ENCODE measurements at regions not wholly inside any gene's neighbourhood (a gene's known extent, or its start where the extent isn't known, plus 50 kb on each side); places are given as distances from the start of the nearest gene placed in this dataset.

GRCh38 chr13:40456979-40457553 is 209.4 kb downstream of the FOXO1 start:
- DNase-seq (ENCODE audit: low read depth), result no peak

GRCh38 chr13:40457929-40458719 is 208.3 kb downstream of the FOXO1 start:
- DNase-seq (ENCODE audit: low read depth), result no peak

DNA sequence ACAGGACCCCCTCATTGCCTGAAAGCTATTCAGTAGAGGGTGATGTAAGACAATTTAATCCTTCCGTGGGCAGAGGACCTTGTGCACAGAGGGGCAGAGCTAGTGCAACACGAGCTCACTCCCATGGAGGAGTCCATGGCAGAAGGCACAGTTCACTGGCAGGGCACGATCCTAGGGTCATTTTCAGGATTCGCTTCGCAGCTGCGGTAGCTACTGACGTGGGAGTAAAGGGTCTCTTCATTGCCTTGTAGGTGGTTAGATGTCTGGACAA is 207.8 kb downstream of the FOXO1 start:
- no peak for DNase-seq (ENCODE audit: low read depth)

GRCh38 chr13:40460116-40460515 is 206.3 kb downstream of the FOXO1 start:
- DNase-seq (ENCODE audit: low read depth), result no peak

- DNase-seq (ENCODE audit: low read depth), result no peak
Observed at GRCh38 chr13:40464337-40465014, 202.0 kb downstream of the FOXO1 start.

DNA sequence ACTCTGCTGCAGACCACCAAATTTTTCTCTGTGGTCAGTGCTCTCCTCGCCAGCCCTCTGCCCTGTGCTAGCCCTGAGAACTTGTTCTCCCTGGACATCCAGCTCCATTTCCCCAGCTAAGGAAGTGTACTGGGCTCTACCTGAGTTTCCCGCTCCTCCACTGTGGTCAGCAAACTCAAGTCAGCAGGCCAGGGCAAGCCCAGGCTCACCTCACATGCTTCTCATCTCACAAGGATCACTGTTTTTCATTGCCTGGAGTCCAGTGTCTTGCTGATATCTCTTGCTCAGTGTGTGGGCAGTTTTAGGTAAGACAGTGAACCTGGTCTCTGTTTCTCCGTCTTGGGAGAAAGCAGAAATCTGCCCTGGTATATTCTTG is 201.4 kb downstream of the FOXO1 start:
- DNase-seq (ENCODE audit: low read depth), result no peak

DNA sequence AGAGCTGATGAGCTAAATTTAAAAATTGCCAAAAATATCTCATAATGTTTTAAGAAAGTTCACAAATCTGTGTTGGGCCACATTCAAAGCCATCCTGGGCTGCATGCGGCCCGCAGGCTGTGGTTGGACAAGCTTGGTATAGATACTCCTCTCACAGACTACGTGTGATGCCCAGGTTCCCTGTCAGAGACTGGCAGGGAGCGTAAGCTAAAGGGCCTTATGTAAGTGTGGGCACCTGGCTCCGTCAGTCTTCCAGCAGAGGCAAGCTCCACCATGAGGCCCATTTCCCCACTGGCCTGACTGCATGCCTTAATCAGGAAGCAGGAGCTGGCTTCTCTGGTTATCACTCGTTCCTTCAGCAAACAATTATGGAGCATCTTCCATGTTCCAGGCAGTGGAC is 200.2 kb downstream of the FOXO1 start:
- no peak for DNase-seq (ENCODE audit: low read depth)

DNA sequence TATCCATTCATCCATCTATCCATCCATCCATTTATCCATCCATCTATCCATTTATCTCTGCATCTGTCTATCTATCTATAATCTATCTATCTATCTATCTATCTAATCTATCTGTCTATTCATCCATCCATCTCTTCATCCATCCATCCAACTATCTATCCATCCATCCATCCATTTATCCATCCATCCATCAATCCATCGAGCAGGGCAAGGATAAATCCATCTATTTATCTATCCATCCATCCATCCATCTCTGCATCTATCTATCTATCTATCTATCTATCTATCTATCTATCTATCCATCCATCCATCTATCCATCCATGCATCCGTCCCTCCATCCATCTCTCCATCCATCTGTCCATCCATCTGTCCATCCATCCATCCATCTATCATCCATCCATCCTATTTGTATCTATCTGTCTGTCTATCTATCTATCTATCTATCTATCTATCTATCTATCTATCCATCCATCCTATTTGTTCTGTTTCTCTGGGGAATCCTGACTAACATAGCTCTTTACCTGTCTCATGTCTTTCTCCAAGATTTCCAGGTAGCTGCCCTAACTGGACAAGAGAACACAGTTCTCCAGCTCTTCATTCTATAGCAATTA is 198.1 kb downstream of the FOXO1 start:
- no peak for DNase-seq (ENCODE audit: low read depth)

GRCh38 chr13:40469581-40470310 is 196.7 kb downstream of the FOXO1 start:
- DNase-seq (ENCODE audit: low read depth), result no peak

DNA sequence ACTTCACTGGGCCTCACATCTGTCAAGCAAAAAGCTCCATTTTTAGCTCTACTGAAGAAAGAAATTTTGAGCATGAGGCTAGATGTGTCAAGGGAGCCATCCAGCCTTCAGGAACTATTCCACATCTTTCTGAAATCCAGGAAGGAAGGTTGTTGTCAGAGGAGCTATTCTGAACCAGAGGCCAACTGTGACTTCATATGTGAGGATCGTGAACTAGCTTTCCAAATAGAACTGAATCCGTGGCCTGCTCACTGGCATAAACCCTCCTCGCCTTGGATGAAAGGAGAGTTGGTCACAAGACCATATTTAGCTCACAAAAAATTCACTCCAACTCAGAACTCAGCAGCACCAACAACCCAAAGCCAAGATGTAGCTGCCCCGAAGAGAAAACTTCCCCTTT is 195.8 kb downstream of the FOXO1 start:
- no peak for DNase-seq (ENCODE audit: low read depth)

GRCh38 chr13:40471076-40471475 is 195.4 kb downstream of the FOXO1 start:
- DNase-seq (ENCODE audit: low read depth), result no peak

- DNase-seq (ENCODE audit: low read depth), result no peak
Observed at GRCh38 chr13:40471911-40472310, 194.5 kb downstream of the FOXO1 start.

DNA sequence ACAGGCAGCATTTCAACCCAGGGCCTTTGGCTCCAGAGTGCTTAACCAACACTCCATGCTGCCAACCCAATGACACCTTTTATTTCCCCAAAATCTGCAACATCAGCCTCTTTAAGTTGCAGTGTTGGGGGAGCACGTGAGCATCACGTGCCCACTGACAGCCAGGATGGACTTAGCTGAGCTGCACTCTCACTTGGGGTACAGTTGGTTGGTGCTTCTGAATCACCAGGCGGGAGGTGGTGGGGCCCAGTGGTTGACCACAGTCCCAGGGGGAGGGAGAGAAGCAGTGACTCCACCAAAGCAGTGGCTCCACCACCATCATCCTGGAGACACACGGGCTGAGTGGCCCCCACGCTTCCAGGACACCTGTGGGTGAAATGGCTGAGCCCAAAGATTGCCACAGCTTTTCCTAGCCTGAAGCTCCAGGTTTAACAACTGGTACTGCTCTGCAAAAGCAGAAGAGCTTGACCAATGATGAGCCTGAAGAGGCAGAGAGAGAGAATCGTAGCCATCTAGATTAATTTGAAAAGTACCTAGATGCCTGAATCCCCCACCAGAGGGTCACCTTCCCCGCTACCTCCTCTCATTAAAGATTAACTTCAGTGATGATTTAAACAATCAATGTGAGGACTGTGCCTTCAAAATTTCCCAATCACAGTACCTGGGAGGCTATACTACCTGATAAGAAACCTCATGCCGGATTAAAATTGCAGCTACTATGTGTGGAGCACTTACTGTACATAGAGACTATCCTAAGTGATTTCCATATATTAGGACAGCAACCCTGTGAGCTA is 193.8 kb downstream of the FOXO1 start:
- no peak for DNase-seq (ENCODE audit: low read depth)

GRCh38 chr13:40475617-40476016 is 190.8 kb downstream of the FOXO1 start:
- no peak for DNase-seq (ENCODE audit: low read depth)

GRCh38 chr13:40476175-40476958 is 190.1 kb downstream of the FOXO1 start:
- DNase-seq (ENCODE audit: low read depth), result no peak

DNA sequence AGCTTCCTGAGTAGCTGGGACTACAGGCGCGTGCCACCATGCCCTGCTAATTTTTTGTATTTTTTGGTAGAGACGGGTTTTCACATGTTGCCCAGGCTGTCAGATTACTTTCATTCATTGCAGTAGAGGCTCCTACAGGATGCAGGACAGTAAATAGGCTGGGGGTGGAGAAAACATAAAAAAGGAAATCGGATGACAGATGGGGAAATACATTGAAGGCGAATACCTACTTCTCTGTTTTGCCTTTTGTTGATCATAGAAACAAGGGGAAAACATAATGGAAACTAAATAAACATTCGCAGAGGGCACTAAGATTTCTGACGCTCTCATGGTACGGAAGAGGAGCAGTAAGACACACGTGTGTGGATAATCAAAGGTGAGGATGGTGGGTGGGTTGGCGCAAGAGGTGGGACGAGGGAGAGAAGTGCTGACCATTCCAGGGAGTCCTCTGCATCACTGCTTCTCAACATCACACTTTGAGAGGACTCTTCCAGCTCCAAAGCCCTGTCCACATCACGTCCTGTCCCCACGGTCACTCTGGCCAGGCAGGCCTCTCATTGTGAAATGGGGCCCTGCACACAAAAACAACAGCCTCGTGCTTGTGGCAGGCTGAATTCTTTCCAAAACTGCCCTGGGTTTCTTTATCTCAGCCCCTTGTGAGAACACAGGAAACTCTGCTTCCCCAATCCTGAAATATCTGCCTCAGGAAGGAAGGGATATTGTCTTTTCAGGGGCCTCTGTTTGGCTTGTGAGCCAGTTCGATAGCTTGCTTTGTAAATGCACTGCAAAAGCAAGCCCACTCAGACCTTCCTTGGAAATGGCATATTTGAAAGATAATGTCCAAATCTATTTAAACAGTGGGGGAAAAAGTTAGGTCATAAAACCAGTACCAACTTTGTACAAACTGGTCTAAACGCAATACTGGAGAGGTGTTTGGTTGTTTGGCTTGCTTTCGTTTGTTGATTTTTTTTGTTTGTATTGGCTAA is 188.5 kb downstream of the FOXO1 start:
- no peak for DNase-seq (ENCODE audit: low read depth)

- no peak for DNase-seq (ENCODE audit: low read depth)
Observed at GRCh38 chr13:40478775-40479174, 187.7 kb downstream of the FOXO1 start.

- no peak for DNase-seq (ENCODE audit: low read depth)
Observed at GRCh38 chr13:40479196-40479845, 187.1 kb downstream of the FOXO1 start.
